ENCODE measurements at regions not wholly inside any gene's neighbourhood (a gene's known extent, or its start where the extent isn't known, plus 50 kb on each side); places are given as distances from the start of the nearest gene placed in this dataset.

DNA sequence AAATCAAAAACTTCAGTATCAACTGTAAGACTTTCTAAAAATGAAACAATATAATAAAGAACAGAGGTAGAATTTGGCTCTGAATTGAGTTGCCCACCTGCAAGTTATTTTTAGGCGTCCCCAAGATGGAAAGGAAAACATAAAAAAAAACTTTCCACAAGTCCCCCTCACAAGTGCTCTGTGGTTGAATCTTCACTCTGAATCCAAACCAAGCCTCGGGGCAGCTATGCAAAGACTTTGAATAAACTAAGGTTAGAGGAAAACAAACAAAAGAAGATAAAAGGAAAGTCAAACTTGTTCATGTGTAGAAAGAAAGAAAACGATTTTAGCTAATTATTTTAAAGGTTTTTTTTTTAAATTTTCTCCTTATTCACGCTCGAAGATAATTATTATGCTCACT, 372.4 kb upstream of the SLIT2 start:
- no peak for DNase-seq

DNA sequence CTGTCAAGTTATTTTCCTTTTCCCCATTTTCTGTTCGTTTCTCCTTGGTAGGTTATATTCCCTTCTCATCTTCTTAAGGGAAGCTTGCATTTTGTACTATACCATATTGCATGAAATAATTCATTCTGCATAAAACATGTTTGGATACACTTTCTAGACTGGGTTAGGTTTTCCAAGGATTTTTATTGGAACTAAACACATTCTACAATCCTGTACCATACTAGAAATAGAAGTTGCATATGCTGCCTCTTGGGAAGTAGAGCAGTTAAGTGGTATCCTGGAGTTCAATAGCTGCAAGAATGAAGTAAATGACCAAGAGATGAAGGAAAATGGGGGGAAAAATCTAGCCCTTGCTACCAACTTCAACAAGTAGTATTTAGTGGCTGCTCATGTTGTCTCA, 393.7 kb upstream of the SLIT2 start:
- DNase-seq = no peak

DNA sequence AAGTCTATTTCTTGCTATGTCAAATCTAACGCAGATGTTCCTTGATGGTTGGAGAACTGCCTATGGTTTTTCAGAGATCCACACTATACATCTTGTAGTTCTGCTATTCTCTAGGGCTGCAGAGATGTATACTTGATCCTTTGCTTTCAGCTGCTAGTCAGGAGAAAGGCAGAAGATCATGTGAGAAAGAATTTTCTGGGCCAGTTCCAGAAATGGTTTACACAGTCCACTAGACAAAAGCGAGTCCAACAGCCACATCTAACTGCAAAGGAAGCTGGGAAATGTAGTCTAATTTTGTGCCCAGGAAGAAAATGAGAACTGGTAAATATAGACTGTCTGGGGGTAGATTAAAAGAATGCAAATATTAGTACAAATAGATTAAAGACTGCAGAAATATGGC, 394.3 kb upstream of the SLIT2 start:
- DNase-seq = no peak

DNA sequence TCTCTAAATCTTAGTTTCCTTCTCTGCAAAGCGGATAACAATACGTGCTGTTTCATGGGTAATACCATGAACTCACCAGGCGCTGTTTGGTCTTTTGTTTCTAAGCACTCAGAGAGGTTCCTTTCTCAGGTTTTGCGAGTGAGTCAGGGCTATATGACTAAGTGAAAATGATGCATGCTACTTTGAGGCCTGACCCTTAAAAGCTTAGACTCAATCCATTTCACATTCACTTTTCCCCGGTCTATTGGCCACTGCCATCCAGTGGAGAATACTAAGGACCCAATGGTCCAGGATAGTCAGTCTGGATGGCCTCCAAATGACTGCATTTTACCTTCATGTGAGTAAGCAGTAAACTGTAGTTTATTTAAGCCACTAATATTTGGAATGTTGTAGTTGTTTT, 400.8 kb upstream of the SLIT2 start:
- DNase-seq = no peak

DNA sequence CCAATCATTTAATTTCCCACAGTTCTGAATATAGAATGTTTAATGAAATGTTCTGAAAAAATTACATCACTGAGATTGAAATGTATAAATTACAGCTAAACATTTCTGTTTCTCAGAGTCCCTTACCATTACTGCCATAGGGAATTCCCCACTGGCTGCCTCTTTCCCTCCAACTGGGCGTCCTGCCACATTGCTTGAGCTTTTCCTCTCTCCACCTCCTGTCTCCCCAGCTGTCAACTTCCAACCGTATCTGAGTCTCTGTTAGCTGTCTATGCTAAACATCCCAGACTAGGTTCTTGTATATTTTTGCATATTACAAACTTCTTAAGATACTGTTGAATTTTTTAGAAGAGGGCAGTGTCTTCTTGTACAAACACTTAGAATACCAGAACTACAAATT, 407.3 kb upstream of the SLIT2 start:
- DNase-seq = no peak

DNA sequence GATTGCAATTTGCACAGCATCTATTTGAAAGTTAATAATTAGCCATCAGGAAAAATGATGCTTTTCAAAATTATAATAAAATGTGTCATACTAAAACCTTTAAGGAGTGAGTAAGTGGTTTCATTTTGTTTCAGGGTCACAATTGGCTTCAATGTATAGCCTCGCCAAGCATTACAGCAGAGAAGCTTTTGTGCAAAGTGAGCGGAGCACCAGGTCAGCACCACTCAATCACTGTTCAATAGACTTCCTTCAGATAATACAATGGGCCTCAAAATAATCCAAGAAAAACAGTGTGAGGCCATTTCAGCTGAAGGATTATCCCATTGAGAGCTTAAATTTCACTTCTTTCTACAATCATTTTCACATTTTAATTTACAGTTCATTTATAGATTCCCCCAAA, 409.2 kb upstream of the SLIT2 start:
- DNase-seq = no peak

DNA sequence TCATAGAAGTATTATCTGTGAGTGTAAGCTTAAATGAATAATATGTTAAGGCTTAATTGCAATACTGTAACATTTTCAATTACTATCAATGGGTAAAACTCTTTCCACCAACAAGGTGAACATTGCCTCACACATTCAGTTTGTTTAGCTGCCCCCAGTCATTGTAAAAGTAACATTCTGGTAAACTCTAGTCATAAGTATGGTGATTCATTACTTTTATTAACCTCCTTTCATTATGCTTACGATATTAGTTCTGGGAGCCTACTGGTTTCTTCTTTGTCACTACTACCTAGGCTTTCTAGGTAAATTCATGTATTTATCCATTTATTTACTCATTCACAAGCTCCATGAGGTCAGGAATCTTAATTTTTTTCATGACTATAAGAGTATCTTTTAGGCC, 412.8 kb upstream of the SLIT2 start:
- DNase-seq = no peak

DNA sequence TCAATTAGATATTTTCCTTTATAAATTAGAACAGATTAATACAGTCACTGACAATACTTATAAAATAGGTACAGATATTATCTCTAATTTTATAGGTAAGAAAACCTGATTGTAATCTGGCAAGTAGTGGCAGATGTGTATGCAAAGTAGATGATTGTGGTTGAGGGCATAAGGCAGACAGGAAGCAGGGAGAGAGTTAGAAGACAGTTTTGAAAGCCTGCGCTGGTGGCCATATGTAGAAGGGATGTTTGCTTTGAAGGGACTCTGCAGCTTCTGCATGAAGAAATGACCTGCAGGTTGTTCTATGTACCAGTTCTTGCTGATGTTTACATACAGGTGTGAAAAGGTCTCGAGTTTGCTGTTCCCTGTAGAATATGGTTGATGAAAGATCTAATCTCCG, 416.3 kb upstream of the SLIT2 start:
- DNase-seq = no peak

DNA sequence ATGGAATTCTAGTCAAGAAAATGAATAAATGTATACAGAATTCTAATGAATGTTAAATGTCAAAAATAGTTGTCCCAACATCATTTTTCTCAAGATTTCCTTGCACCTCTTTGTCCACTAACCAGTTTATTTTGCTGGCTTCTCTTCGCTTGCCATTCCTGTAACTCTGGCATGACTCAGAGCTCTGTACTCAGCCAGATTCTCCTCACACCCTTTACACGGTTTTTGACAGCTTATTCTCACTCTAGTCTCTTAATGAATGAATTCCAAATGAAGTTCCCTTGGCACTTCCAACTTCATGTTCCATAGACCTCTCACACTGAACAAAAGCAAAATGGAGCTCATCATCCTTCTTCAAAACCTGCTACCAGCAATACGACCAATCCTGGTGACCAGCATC, 419.3 kb upstream of the SLIT2 start:
- DNase-seq = no peak

DNA sequence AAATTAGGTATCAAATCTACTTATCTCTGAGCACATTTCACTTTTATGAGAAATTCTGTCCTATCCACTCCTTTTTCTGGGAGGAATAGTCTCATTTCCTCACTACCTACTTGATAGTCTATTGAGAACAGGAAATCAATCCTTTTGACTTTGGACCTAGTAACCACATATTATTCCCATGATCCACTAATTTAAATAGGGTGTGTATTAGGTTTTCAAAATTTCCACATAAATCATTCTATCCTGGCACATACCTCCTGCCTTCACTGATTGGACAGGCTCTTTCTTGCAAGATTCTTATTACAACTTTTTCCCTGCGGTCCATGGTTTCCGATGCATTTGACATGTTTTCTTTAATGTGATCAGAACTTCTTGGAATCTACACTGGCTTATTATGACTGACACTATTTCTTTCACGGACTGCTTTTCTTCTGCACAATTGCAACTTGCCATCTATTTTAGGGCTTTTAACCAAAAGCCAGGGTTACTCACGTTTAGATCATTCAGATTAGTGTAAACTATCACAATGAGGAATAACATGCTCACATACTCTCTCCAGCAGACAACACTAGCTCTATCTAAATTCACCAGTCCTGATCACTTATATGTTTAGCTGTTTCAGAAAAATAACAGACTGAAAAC, 419.9 kb upstream of the SLIT2 start:
- DNase-seq = no peak

DNA sequence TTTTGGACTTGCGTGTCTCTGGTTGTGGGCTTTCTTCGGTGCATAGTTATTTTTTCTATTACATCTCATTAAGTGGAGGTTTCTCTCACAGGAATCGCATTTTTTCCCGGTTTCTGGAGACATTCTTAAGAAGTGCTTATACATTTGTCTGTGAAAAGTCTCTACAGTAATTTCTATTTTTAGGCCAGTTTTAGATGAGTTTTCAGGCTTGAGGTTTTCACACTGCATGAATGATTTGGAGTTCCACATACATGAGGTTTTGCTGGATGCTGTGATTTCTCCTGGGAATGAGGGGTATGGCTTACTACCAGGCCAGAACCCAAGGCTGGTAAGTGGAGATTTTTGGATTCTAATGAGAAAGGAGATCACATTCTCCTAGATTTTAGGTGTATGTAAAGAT, 422.6 kb upstream of the SLIT2 start:
- DNase-seq = no peak

DNA sequence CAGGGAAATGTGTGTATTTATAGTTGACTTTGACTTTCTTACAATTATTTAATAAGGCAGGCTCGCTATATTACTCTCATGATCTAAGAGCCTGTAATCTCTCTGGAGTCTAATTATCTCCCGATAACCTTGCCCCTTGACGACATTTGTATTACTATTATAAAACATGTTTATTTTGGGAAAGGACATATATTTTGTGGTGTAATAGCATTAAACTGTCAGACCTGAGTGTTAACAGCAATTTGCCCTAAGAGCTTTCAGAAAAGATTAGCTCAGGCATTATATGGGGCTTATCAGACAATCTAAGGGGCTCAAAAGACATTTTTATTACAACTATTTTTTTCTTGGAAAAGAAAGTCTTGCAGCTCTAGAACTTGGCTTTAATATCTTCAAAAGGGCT, 427.9 kb upstream of the SLIT2 start:
- DNase-seq = no peak

DNA sequence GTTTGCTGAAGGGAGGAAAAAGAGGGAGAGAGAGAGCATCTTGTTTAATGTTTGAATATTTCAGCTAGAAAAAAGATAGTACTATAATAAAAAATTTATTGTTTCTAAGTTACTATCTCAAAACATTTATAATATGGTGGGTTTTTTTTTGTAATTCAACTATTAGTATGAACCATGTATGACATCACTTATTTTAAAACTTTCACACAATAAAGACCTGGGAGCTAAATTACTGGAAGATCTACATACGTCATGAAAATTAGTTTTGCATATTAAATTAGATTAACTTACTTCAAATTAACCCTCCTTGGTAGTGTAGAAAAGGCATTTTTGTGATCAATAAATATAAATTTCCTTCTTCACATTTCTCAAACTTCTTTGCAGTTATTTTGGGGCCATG, 432.0 kb upstream of the SLIT2 start:
- DNase-seq = no peak

DNA sequence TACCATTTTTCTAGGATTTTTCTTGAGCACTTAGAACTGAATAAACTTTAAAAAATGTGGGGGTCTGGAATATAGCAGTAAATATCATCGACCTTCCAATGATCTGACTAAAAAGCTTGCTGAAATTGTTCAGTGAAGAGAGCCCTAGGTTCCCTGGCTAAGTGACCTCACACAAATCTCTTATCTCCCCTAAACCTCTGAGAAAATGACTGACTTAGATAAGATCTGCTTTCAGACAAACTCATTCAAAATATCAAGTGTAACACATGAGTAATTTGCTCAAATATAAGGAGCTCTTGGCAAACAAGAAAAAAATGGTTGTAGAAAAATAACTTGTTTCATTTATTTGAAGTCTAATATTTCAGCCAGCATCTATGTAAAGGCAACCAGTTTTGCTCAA, 441.7 kb upstream of the SLIT2 start:
- DNase-seq = no peak

DNA sequence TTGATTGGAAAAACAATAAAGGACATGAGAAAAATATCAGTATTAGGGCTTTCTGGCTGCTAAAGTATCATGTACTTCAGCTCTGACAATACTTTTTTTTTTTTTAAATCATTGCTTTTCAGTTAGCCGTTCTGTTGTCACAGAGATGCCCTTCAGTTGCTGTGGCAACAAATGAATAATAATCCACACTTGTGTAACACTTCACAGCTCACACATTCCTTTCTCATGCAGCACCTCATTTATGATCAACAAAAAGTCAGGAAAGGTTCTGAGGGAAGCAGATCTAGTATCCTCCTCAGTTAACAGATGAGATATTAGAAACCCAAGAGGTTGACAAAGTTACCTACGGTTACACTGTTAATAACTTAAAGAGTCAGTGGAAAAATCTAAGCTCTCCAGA, 444.2 kb upstream of the SLIT2 start:
- no peak for DNase-seq

DNA sequence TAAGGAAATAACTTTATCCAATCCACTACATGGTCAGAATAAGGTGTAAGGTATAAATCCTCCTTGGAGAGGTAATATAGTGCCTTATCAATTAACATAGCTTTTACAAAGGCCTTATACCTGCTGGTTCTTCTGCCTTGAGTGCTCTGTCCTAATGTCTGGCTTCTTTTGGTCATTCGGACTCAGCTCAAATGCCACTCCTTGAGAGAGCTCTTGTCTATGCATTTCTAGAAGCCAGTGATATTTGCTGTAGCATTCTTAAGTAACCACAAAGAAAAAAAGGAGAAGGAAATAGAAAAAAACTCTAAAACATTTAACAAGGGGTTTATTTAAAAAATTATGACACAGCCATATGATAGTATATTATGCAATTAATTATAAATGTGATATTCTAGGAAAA, 444.8 kb upstream of the SLIT2 start:
- no peak for DNase-seq

DNA sequence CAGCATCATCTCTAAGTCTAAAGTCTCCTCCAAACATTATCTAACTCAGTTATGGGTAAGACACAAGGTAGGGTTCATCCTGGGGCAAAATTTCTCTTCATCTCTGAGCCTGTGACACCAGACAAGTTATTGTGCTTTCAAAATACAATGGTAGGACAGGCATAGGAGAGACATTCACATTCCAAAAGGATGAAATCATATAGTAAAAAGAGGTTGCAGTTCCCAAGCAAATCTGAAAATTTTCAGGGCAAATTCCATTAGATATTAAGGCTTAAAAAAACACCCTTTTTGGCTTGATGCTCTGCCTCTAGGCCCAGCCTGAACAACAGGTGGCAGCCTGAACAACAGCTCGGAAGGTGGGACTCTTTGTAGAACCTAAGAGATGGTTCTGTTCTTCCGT, 448.3 kb upstream of the SLIT2 start:
- no peak for DNase-seq

DNA sequence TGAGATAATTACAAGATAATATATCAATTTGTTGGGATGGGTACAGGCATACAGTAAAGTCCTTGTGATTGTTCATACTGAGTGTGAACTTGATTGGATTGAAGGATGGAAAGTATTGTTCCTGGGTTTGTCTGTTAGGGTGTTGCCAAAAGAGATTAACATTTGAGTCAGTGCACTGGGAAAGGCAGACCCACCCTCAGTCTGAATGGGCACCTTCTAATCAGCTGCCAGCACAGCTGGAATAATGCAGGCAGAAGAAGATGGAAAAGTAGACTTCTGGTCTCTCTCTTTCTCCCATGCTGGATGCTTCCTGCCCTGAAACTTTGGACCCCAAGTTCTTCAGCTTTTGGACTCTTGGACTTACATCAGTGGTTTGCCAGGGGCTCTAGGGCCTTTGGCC, 457.9 kb upstream of the SLIT2 start:
- no peak for DNase-seq

DNA sequence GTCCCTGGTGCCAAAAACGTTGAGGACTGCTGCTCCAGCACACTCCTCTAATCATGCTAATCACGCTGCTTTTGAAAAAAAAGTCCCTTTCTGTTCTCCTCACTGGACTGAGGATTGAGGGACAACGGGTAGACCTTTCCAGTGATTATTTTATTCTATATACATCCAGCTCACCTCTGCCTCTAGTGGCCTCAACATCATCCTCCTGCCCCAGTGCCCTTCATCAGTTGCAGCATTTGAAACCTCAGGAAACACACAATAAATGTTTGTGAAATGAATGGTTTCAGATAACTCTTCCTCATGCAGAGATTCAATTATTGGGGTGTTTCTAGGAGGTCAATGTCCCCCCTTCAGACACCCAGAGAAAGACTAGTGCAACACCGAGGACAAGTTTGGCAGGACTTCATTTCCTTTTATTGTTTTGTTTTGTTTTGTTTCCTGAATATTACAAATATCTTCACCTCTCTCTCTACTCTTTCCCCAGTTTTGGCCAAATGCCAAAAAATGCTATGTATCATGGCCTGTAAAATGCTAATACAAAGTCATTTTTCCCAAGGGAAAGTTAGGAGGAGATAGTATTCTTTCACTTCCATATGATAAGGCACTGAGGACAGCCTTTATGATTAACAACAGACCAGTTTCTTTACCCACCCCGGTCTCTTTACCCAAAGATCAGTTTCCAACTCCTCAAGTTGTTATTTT, 460.1 kb upstream of the SLIT2 start:
- no peak for DNase-seq

DNA sequence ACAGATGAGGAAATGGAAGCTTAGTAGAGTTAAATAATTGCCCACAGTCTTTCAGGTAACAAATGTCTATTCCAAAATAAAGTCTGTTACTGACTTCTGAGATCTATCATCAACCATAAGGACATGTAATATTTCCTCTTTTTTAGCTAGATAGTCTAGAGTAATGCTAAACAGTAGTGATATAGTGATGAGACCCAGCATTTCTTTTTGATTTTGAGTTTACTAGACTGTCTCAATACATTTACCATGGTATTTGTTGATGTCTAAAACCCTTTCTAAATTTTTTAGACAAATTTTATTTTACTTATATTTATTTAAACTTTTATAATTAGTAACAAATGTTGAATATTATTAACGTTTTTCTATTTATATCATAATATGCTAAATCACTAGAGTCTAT, 465.1 kb upstream of the SLIT2 start:
- no peak for DNase-seq

DNA sequence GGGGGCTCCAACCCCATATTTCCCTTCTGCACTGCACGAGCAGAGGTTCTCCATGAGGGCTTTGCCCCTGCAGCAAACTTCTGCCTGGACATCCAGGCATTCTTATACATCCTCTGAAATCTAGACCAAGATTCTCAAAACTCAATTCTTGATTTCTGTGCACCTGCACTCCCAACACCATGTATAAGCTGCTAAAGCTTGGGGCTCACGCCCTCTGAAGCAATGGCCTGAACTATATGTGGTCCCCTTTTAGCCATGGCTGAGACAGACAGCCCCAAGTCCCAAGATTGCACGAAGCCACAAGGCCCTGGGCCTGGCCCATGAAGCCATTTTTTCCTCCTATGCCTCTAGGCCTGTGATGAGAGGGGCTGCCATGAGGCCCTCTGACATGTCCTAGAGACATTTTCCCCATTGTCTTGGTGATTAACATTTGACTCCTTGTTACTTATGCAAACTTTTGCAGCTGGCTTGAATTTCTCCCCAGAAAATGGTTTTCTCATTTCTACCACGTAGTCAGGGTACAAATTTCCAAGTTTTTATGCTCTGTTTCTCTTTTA, 468.0 kb upstream of the SLIT2 start:
- DNase-seq = no peak

DNA sequence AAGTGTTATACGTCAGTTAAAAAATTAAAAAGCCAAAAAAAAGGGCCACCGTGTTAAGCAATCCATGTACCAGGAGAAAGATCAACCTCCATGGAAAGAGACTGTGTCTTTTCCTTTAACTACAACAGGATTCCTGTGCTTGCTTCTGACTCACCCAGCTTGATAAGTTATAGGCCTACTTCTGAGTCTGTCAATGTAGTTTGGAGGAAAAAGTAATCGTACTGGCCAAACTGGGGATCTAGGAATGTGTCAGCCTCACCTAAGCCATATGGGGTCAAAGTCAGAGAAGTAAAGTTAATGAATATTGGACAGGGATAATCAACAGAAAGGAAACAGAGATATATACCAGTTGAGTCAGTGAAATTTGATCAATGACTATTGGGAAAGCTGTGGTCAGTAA, 470.8 kb upstream of the SLIT2 start:
- no peak for DNase-seq

DNA sequence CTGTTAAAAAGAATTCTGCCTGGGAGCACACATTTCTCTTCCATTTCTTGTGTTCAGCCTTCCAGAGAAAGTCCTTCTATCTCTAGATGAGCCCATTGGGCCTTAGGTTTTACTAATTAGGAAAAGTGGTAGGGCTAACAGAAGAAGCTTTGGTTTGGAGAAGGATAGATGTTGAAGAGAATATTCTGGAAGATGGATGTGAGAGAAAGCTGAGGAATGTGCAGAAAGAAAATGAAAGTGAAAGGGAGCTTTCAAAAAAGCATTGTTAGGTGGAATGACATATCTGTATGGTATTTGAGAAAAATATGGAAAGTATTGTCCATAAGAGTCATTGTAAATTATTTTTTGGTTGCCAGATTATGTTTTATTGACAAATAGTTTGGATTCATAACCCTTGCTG, 474.8 kb upstream of the SLIT2 start:
- DNase-seq = no peak

DNA sequence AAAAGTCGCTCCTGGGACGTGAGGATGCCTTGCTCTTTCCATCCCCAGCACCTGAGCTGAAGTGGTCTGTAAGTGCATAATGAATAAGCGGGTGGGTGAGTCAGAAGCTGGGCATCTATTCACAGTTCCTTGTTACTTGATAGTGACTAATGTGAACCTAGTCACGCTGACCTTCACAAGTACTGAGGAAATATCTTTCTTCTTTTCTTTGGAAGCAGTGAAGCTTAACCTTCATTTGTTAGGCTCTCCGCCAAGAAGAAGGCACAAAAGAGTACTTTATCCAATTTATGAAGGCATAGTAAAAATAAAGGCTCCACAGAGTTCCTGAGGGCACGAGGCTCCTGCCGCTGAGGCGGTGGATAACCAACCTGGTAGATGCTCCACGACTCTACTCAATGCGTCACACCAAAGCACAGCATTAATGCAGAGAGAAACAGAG, 475.7 kb upstream of the SLIT2 start:
- no peak for DNase-seq

DNA sequence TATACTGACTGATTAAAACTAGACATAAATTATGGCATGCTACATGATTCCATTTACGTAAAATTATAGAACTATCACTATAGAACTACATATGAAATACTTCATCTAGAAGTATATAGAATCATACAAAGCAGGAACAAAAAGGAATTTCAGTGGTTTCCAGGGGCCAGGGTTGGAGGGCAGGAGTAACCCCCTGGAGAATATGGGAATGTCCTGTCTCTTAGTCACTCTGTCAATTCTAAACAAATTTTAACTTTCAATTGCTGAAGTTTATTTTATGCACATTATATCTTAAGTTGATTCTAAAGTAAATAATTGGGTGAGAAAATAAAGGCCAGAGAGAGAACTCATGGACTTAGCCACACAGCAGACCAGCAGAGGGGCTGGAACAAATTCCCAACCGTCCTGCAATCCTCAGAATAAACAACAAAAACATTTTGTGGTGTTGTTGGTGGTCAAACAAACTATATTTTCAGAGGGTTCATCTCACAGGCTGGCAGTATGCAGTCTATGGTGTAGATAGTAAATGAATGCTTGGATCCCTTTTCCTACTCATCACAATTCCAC, 476.9 kb upstream of the SLIT2 start:
- DNase-seq = no peak

Measured in activated T-cell treated with anti-CD3 and anti-CD28 coated beads, Interleukin-2, amount 50 U/mL, for 48 hours (primary cell).